Prostate gland (tissue), 2 donors: ENCODE measurements at regions not wholly inside any gene's neighbourhood (a gene's known extent, or its start where the extent isn't known, plus 50 kb on each side); places are given as distances from the start of the nearest gene placed in this dataset.

Experiments
- DNase-seq: peaks from one replicate; pipeline ENCODE4 v3.0.0-alpha.2; 2019; ENCODE audit warnings: low spot score
- H3K27ac ChIP-seq, 2 donors: fragments of 200-600 bp; sonication (generic); 2 replicates each; pipeline ENCODE4 v1.5.1; 2017 to 2019
- H3K27me3 ChIP-seq: fragments of 200-600 bp; sonication (generic); replicated peaks from 2 replicates; pipeline ENCODE4 v1.5.1; 2019; ENCODE audit not compliant: insufficient read depth
- H3K36me3 ChIP-seq, 2 donors: fragments of 200-600 bp; sonication (generic); 1 replicate in 1 of 2; 2 replicates in 1 of 2; pipeline versions ENCODE4 v1.5.1 to v1.8.1; 2017 to 2019
- H3K4me1 ChIP-seq: fragments of 200-600 bp; sonication (generic); replicated peaks from 2 replicates; pipeline ENCODE4 v1.5.1; 2019
- H3K4me3 ChIP-seq, 2 donors: fragments of 200-600 bp; sonication (generic); 2 replicates each; pipeline ENCODE4 v1.5.1; 2017 to 2019
- H3K9me3 ChIP-seq: fragments of 200-600 bp; sonication (generic); 2 replicates; pipeline ENCODE4 v1.5.1; 2017
- POLR2A ChIP-seq: fragments of 450-650 bp; IDR thresholded peaks from one replicate; pipeline ENCODE4 v1.6.1; 2016; ENCODE audit warnings: antibody characterized with exemption, mild to moderate bottlenecking
- POLR2AphosphoS5 ChIP-seq: sonication (generic); formaldehyde crosslinking; IDR thresholded peaks from one replicate; pipeline ENCODE4 v1.6.1; 2017; ENCODE audit warnings: antibody characterized with exemption
- whole genome bisulfite sequencing: methylation state at CpG from one replicate; pipeline ENCODE4 v1.1.5; 2018; 5-methylcytosine and 5-hydroxymethylcytosine counted together
- intact Hi-C: fragments of 100-400 bp; cut with DNase I; formaldehyde crosslinking; loops from one replicate; pipeline ENCODE4 v1.14.2; 2022
- TF ChIP-seq, protein P1 (sequence below), 4 experiments: fragments of 200-600 bp in 2 of 4; fragments of 450-650 bp in 2 of 4; sonication (generic) in 2 of 4; IDR thresholded peaks; 1 replicate in 3 of 4; 2 replicates in 1 of 4; pipeline ENCODE4 v1.5.1; 2016 to 2019; ENCODE audit warnings: antibody characterized with exemption in 4 of 4, mild to moderate bottlenecking in 2 of 4, moderate library complexity in 2 of 4

GRCh38 chr13:31515427-31515826 is 223.9 kb upstream of the RXFP2 start:
- no peaks in the 10 kb centered on the region for H3K27me3 ChIP-seq
- H3K27ac ChIP-seq, result no peak overlapping the region
- intact Hi-C loops, result no loop called here
- no peaks in the 10 kb centered on the region for H3K36me3 ChIP-seq
- no peak for TF ChIP-seq POLR2AphosphoS5
- no peak overlapping the region for H3K4me3 ChIP-seq
- 70% methylated on average over 1 of the region's 1 CpG for WGBS
- H3K9me3 ChIP-seq, result no peaks in the 10 kb centered on the region
- no peak for DNase-seq
- H3K4me1 ChIP-seq, result no peaks in the 10 kb centered on the region

GRCh38 chr13:31517599-31517998 is 221.7 kb upstream of the RXFP2 start:
- 93% methylated on average over 3 of the region's 3 CpGs for WGBS
- H3K36me3 ChIP-seq, result no peaks in the 10 kb centered on the region
- intact Hi-C loops, result no loop called here
- H3K4me1 ChIP-seq, result no peaks in the 10 kb centered on the region
- DNase-seq, result no peak
- no peaks in the 10 kb centered on the region for H3K9me3 ChIP-seq
- TF ChIP-seq, protein P1, sequence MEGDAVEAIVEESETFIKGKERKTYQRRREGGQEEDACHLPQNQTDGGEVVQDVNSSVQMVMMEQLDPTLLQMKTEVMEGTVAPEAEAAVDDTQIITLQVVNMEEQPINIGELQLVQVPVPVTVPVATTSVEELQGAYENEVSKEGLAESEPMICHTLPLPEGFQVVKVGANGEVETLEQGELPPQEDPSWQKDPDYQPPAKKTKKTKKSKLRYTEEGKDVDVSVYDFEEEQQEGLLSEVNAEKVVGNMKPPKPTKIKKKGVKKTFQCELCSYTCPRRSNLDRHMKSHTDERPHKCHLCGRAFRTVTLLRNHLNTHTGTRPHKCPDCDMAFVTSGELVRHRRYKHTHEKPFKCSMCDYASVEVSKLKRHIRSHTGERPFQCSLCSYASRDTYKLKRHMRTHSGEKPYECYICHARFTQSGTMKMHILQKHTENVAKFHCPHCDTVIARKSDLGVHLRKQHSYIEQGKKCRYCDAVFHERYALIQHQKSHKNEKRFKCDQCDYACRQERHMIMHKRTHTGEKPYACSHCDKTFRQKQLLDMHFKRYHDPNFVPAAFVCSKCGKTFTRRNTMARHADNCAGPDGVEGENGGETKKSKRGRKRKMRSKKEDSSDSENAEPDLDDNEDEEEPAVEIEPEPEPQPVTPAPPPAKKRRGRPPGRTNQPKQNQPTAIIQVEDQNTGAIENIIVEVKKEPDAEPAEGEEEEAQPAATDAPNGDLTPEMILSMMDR (IDR thresholded peaks at IDR 0.05), result no peak
- no peak overlapping the region for H3K4me3 ChIP-seq
- no peak overlapping the region for H3K27ac ChIP-seq
- H3K27me3 ChIP-seq, result no peaks in the 10 kb centered on the region

DNA sequence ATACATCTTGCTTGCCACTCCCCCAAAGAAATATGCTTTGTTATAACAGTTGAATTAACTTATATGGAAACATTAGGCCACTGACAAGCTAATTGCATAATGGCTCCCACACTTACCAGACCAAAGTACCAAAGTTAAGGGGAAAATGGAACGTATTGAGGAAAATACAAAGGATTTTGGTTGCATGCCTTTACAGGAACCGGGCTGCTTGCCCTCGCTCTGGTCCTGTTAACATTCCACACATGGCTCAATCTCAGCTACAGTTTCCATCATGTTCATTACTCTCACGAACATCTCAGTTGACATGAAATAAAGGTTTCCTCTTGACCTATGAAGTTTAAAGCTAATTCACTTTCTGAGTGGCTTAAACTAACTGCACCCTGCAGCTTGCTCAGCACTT is 220.7 kb upstream of the RXFP2 start:
- Histone ChIP-seq H3K9me3 (no peaks in the 10 kb centered on the region), H3K27ac (no peak overlapping the region), H3K36me3 (no peaks in the 10 kb centered on the region), H3K4me1 (no peaks in the 10 kb centered on the region), H3K4me3 (no peak overlapping the region), H3K27me3 (no peaks in the 10 kb centered on the region)
- no peak for DNase-seq
- intact Hi-C loops, result no loop called here
- 62% methylated on average over 4 of the region's 4 CpGs for WGBS
- TF ChIP-seq, protein P1 (IDR thresholded peaks at IDR 0.05), result no peak
- TF ChIP-seq POLR2A (no peak), POLR2AphosphoS5 (no peak)

DNA sequence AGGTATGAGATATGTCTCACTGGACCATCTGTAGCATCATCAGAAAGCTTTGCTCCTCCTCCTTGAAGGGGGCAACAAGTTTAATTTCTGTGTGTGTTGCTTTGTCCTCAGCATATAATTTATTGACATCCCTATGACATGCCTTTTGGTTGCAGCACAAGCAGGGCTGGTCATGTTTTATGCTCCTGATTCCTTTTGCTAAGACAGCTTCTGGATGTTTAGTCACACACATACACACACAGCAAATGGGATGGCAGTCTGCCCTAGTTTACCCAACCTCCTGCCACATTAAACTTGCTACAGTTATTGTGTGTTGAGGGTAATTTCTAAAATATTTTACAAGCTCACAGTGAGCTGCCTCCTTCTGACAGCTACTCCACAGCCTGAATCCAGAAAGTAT is 217.9 kb upstream of the RXFP2 start:
- no peak for TF ChIP-seq POLR2AphosphoS5
- TF ChIP-seq, protein P1 (IDR thresholded peaks at IDR 0.05), result no peak
- no peak for TF ChIP-seq POLR2A
- Histone ChIP-seq H3K27me3 (no peaks in the 10 kb centered on the region), H3K27ac (no peak overlapping the region), H3K36me3 (no peaks in the 10 kb centered on the region), H3K4me3 (no peak overlapping the region), H3K4me1 (no peaks in the 10 kb centered on the region), H3K9me3 (no peaks in the 10 kb centered on the region)
- intact Hi-C loops, result no loop called here
- no peak for DNase-seq

GRCh38 chr13:31522396-31522795 is 216.9 kb upstream of the RXFP2 start:
- H3K4me1 ChIP-seq, result no peaks in the 10 kb centered on the region
- TF ChIP-seq POLR2AphosphoS5 (no peak), POLR2A (no peak)
- TF ChIP-seq, protein P1 (IDR thresholded peaks at IDR 0.05), result no peak
- DNase-seq, result no peak
- no peak overlapping the region for H3K27ac ChIP-seq
- no peaks in the 10 kb centered on the region for H3K36me3 ChIP-seq
- H3K27me3 ChIP-seq, result no peaks in the 10 kb centered on the region
- no peak overlapping the region for H3K4me3 ChIP-seq
- WGBS, result 70% methylated on average over 1 of the region's 1 CpG
- H3K9me3 ChIP-seq, result no peaks in the 10 kb centered on the region
- intact Hi-C loops, result no loop called here
